K562 (cell line): ENCODE measurements at regions not wholly inside any gene's neighbourhood (a gene's known extent, or its start where the extent isn't known, plus 50 kb on each side); places are given as distances from the start of the nearest gene placed in this dataset.

ENCODE experiments used
- CBX8 ChIP-seq: fragments of 200-600 bp; sonication (generic); IDR thresholded peaks from 2 replicates; pipeline ENCODE4 v1.6.1; 2012; ENCODE audit warnings: borderline replicate concordance, mixed run types, low read depth, mild to moderate bottlenecking, moderate library complexity, mixed read lengths, low read length, control low read depth, inconsistent platforms; ENCODE audit not compliant: poor library complexity, severe bottlenecking; ENCODE audit errors: extremely low read depth
- CTCF ChIP-seq, 3 experiments: IDR thresholded peaks in 2 of 3; conservative IDR thresholded peaks in 1 of 3; 2 replicates each; pipeline ENCODE4 v1.5.1; 2011 to 2012; ENCODE audit warnings: low read length in 3 of 3, mild to moderate bottlenecking in 3 of 3, control low read depth in 2 of 3, improper control_type of control experiment in 1 of 3, inconsistent platforms in 1 of 3, low read depth in 1 of 3, mixed read lengths in 1 of 3, moderate library complexity in 1 of 3; ENCODE audit not compliant: insufficient read depth in 2 of 3
- ETV5 ChIP-seq: sonication (generic); formaldehyde crosslinking; IDR thresholded peaks from 2 replicates; pipeline ENCODE4 v1.4.0; 2020; ENCODE audit warnings: low read depth, mild to moderate bottlenecking, missing genetic modification reagents
- FOXJ3 ChIP-seq: sonication (generic); formaldehyde crosslinking; IDR thresholded peaks from 2 replicates; pipeline ENCODE4 v1.4.0; 2020; ENCODE audit warnings: mild to moderate bottlenecking, missing genetic modification reagents
- MAFK ChIP-seq: IDR thresholded peaks from 2 replicates; pipeline ENCODE4 v1.6.1; 2011; ENCODE audit warnings: low read length, improper control_type of control experiment
- MAX ChIP-seq: sonication (generic); formaldehyde crosslinking; IDR thresholded peaks from 2 replicates; pipeline ENCODE4 v1.9.0; 2022; ENCODE audit warnings: mild to moderate bottlenecking, missing genetic modification reagents
- POLR2AphosphoS2 ChIP-seq: IDR thresholded peaks from 2 replicates; pipeline ENCODE4 v1.6.1; 2012; ENCODE audit warnings: low read length, improper control_type of control experiment
- RFX5 ChIP-seq: IDR thresholded peaks from 2 replicates; pipeline ENCODE4 v1.6.1; 2011; ENCODE audit warnings: low read depth, mild to moderate bottlenecking, improper control_type of control experiment, low read length
- SREBF2 ChIP-seq: sonication (generic); formaldehyde crosslinking; IDR thresholded peaks from 2 replicates; pipeline ENCODE4 v1.4.0; 2020; ENCODE audit warnings: mild to moderate bottlenecking, missing genetic modification reagents
- ZKSCAN8 ChIP-seq: fragments of 200-800 bp; sonication (Bioruptor generic); IDR thresholded peaks from 2 replicates; pipeline ENCODE4 v1.6.1; 2016; ENCODE audit warnings: missing genetic modification characterization, missing compliant biosample characterization
- TF ChIP-seq, protein P1 (sequence below): fragments of 450-650 bp; IDR thresholded peaks from 2 replicates; pipeline ENCODE4 v1.6.1; 2016; ENCODE audit warnings: low read depth

DNA sequence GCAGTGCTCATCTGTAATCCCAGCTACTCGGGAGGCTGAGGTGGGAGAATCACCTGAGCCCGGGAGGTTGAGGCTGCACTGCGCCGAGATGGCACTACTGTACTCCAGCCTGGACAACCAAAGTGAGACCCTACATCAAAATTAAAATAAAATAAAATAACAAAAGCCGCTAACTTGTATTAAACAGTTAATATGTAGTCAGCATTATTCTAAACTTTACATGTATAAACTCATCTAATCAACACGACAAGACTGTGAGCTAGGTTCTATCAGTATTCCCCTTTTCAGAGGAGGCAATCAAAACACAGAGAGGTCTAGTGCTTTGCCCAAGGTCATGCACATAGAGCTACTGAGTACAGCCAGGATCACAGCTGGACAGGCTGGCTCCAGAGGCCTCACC is 111.7 kb upstream of the LINGO1 start:
- TF ChIP-seq MAX (CRISPR knock-in tag) (no peak), FOXJ3 (CRISPR knock-in tag) (no peak), MAFK (no peak), POLR2AphosphoS2 (no peak), CTCF (IDR thresholded peaks at IDR 0.05 in 2 of 3, conservative IDR thresholded peaks at IDR 0.05 in 1 of 3; ENCODE audit: insufficient read depth in 2 of 3, low read depth in 1 of 3, low read length in 3 of 3) (no peak), CBX8 (no peak), ZKSCAN8 (CRISPR knock-in tag) (no peak), ETV5 (CRISPR knock-in tag) (no peak), SREBF2 (CRISPR knock-in tag) (no peak), RFX5 (no peak)
- TF ChIP-seq, protein P1, sequence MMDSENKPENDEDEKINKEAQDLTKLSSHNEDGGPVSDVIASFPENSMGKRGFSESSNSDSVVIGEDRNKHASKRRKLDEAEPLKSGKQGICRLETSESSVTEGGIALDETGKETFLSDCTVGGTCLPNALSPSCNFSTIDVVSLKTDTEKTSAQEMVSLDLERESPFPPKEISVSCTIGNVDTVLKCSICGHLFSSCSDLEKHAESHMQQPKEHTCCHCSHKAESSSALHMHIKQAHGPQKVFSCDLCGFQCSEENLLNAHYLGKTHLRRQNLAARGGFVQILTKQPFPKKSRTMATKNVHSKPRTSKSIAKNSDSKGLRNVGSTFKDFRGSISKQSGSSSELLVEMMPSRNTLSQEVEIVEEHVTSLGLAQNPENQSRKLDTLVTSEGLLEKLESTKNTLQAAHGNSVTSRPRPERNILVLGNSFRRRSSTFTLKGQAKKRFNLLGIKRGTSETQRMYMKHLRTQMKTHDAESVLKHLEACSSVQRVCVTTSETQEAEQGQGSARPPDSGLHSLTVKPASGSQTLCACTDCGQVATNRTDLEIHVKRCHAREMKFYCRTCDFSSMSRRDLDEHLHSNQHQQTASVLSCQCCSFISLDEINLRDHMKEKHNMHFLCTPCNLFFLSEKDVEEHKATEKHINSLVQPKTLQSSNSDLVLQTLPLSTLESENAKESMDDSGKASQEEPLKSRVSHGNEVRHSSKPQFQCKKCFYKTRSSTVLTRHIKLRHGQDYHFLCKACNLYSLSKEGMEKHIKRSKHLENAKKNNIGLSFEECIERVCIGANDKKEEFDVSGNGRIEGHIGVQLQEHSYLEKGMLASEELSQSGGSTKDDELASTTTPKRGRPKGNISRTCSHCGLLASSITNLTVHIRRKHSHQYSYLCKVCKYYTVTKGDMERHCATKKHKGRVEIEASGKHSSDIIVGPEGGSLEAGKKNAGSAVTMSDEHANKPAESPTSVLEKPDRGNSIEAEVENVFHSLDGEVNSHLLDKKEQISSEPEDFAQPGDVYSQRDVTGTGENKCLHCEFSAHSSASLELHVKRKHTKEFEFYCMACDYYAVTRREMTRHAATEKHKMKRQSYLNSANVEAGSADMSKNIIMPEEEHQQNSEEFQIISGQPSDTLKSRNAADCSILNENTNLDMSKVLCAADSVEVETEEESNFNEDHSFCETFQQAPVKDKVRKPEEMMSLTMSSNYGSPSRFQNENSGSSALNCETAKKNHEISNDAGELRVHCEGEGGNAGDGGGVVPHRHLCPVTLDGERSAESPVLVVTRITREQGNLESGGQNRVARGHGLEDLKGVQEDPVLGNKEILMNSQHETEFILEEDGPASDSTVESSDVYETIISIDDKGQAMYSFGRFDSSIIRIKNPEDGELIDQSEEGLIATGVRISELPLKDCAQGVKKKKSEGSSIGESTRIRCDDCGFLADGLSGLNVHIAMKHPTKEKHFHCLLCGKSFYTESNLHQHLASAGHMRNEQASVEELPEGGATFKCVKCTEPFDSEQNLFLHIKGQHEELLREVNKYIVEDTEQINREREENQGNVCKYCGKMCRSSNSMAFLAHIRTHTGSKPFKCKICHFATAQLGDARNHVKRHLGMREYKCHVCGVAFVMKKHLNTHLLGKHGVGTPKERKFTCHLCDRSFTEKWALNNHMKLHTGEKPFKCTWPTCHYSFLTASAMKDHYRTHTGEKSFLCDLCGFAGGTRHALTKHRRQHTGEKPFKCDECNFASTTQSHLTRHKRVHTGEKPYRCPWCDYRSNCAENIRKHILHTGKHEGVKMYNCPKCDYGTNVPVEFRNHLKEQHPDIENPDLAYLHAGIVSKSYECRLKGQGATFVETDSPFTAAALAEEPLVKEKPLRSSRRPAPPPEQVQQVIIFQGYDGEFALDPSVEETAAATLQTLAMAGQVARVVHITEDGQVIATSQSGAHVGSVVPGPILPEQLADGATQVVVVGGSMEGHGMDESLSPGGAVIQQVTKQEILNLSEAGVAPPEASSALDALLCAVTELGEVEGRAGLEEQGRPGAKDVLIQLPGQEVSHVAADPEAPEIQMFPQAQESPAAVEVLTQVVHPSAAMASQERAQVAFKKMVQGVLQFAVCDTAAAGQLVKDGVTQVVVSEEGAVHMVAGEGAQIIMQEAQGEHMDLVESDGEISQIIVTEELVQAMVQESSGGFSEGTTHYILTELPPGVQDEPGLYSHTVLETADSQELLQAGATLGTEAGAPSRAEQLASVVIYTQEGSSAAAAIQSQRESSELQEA = no peak
